Spleen (tissue), 7 donors: ENCODE measurements at regions not wholly inside any gene's neighbourhood (a gene's known extent, or its start where the extent isn't known, plus 50 kb on each side); places are given as distances from the start of the nearest gene placed in this dataset.

ENCODE experiments used
- CTCF ChIP-seq, 11 experiments: fragments of 200-600 bp in 7 of 11; fragments of 450-650 bp in 4 of 11; sonication (generic) in 4 of 11; IDR thresholded peaks in 8 of 11; conservative IDR thresholded peaks in 3 of 11; 1 replicate in 7 of 11; 2 replicates in 4 of 11; pipeline versions ENCODE4 v1.4.0 to v1.8.0; 2016 to 2021; ENCODE audit warnings: antibody characterized with exemption in 11 of 11, inconsistent platforms in 4 of 11, mild to moderate bottlenecking in 1 of 11
- POLR2A ChIP-seq, 3 donors: fragments of 450-650 bp; IDR thresholded peaks; one replicate each; pipeline ENCODE4 v1.5.1; 2017; ENCODE audit warnings: antibody characterized with exemption in 3 of 3, mild to moderate bottlenecking in 1 of 3
- POLR2AphosphoS5 ChIP-seq, 3 donors: sonication (generic); formaldehyde crosslinking; IDR thresholded peaks; one replicate each; pipeline ENCODE4 v1.5.1; 2017; ENCODE audit warnings: antibody characterized with exemption in 3 of 3
- donor health status: DM: no; HTN: no; CAD: no; lungs with moderate emphysema.
- donor health status: DM: no; HTN: no; CAD: no.
- donor health status: DM: no; HTN: no; CAD: no.

- no peak for TF ChIP-seq CTCF (IDR thresholded peaks at IDR 0.05 in 8 of 11, conservative IDR thresholded peaks at IDR 0.05 in 3 of 11)
- TF ChIP-seq POLR2A (IDR thresholded peaks at IDR 0.05), result no peak
- TF ChIP-seq POLR2AphosphoS5 (IDR thresholded peaks at IDR 0.05), result no peak
These were observed 665.4 kb upstream of the HS6ST1 start for GRCh38 chr2:128984081-128984480.
